HL-60 (cell line): ENCODE measurements at regions not wholly inside any gene's neighbourhood (a gene's known extent, or its start where the extent isn't known, plus 50 kb on each side); places are given as distances from the start of the nearest gene placed in this dataset.

Experiments
- DNase-seq, 2 experiments: peaks; one replicate each; pipeline ENCODE4 v3.0.0-alpha.2; 2010 to 2020; ENCODE audit warnings: low read depth in 1 of 2, low spot score in 1 of 2
- H3K27ac ChIP-seq: fragments of 250-450 bp; sonication (Bioruptor Pico); replicated peaks from 2 replicates; pipeline ENCODE4 v1.5.1; 2020; ENCODE audit warnings: mild to moderate bottlenecking, moderate library complexity
- H3K27me3 ChIP-seq: fragments of 250-450 bp; sonication (Bioruptor Pico); 2 replicates; pipeline ENCODE4 v1.5.1; 2021; ENCODE audit warnings: mild to moderate bottlenecking, moderate library complexity; ENCODE audit not compliant: insufficient read depth, poor library complexity, severe bottlenecking
- H3K4me3 ChIP-seq: replicated peaks from 2 replicates; pipeline ENCODE4 v1.5.1; 2011; ENCODE audit warnings: mild to moderate bottlenecking, control low read depth, low read length; ENCODE audit not compliant: insufficient read depth
- CTCF ChIP-seq: IDR thresholded peaks from one replicate; pipeline ENCODE4 v1.5.1; 2011; ENCODE audit warnings: low read length, control low read depth, inconsistent platforms; ENCODE audit not compliant: insufficient read depth
- GABPA ChIP-seq: IDR thresholded peaks from 2 replicates; pipeline ENCODE4 v1.6.1; 2012; ENCODE audit warnings: low read depth
- POLR2AphosphoS5 ChIP-seq: IDR thresholded peaks from 2 replicates; pipeline ENCODE4 v1.6.1; 2012; ENCODE audit warnings: low read depth
- REST ChIP-seq: IDR thresholded peaks from 2 replicates; pipeline ENCODE4 v1.6.1; 2012; ENCODE audit warnings: low read depth; ENCODE audit not compliant: insufficient replicate concordance
- SPI1 ChIP-seq: IDR thresholded peaks from 2 replicates; pipeline ENCODE4 v1.6.1; 2012; ENCODE audit warnings: low read depth, mild to moderate bottlenecking, borderline replicate concordance

- no peaks in the 10 kb centered on the region for H3K27me3 ChIP-seq
- TF ChIP-seq CTCF (no peak), SPI1 (no peak), GABPA (no peak), POLR2AphosphoS5 (no peak), REST (no peak)
- H3K4me3 ChIP-seq = no peak overlapping the region
- H3K27ac ChIP-seq = no peak overlapping the region
- DNase-seq = no peak
These were observed 108.5 kb downstream of the PTGS2 start for GRCh38 chr1:186571771-186572170.

GRCh38 chr1:186569856-186570255, 108.9 kb upstream of the PDC start:
- Histone ChIP-seq H3K27ac (no peak overlapping the region), H3K4me3 (no peak overlapping the region), H3K27me3 (no peaks in the 10 kb centered on the region)
- DNase-seq = no peak
- TF ChIP-seq CTCF (no peak), GABPA (no peak), REST (no peak), POLR2AphosphoS5 (no peak), SPI1 (no peak)

GRCh38 chr1:186568221-186568620, 107.3 kb upstream of the PDC start:
- Histone ChIP-seq H3K27ac (no peak overlapping the region), H3K27me3 (no peaks in the 10 kb centered on the region), H3K4me3 (no peak overlapping the region)
- TF ChIP-seq CTCF (no peak), SPI1 (no peak), REST (no peak), POLR2AphosphoS5 (no peak), GABPA (no peak)
- no peak for DNase-seq
